ENCODE measurements at regions not wholly inside any gene's neighbourhood (a gene's known extent, or its start where the extent isn't known, plus 50 kb on each side); places are given as distances from the start of the nearest gene placed in this dataset.

- ATAC-seq, result no peak
- Mint-ChIP-seq H3K27ac (peak overlapping the region; percentile 75), H3K36me3 (ENCODE audit: low read depth) (no peaks in the 10 kb centered on the region), H3K4me3 (no peak overlapping the region), H3K27me3 (peaks cover 19% of the 10 kb centered on the region), H3K4me1 (peaks cover 16% of the 10 kb centered on the region)
- no peak for DNase-seq
- H3K9me3 ChIP-seq (ENCODE audit: control insufficient read depth, low read length, poor library complexity, severe bottlenecking), result peaks cover under 1% of the 10 kb centered on the region
Observed at GRCh38 chr2:239880396-239880795, 144.7 kb downstream of the NDUFA10 start.

GRCh38 chr2:239879423-239880084 is 145.6 kb downstream of the NDUFA10 start:
- Mint-ChIP-seq H3K27me3 (peaks cover 25% of the 10 kb centered on the region), H3K4me3 (no peak overlapping the region), H3K36me3 (ENCODE audit: low read depth) (no peaks in the 10 kb centered on the region), H3K27ac (peak overlapping the region; percentile 90), H3K4me1 (peaks cover 17% of the 10 kb centered on the region)
- DNase-seq (no peak), ATAC-seq (no peak)
- no peaks in the 10 kb centered on the region for H3K9me3 ChIP-seq (ENCODE audit: control insufficient read depth, low read length, poor library complexity, severe bottlenecking)

GRCh38 chr2:239878686-239879085 is 146.5 kb downstream of the NDUFA10 start:
- no peak for ATAC-seq
- Mint-ChIP-seq H3K27ac (no peak overlapping the region), H3K4me3 (no peak overlapping the region)

GRCh38 chr2:239876948-239877289 is 148.2 kb downstream of the NDUFA10 start:
- Mint-ChIP-seq H3K27me3 (peaks cover 34% of the 10 kb centered on the region), H3K36me3 (ENCODE audit: low read depth) (no peaks in the 10 kb centered on the region), H3K4me3 (no peak overlapping the region), H3K4me1 (peaks cover 19% of the 10 kb centered on the region), H3K27ac (no peak overlapping the region)
- no peaks in the 10 kb centered on the region for H3K9me3 ChIP-seq (ENCODE audit: control insufficient read depth, low read length, poor library complexity, severe bottlenecking)
- DNase-seq (no peak), ATAC-seq (no peak)

More at GRCh38 chr2:239878686-239879085, 146.5 kb downstream of the NDUFA10 start:
- H3K9me3 ChIP-seq (ENCODE audit: control insufficient read depth, low read length, poor library complexity, severe bottlenecking), result no peaks in the 10 kb centered on the region
- Mint-ChIP-seq H3K36me3 (ENCODE audit: low read depth) (no peaks in the 10 kb centered on the region), H3K27me3 (peaks cover 34% of the 10 kb centered on the region), H3K4me1 (peaks cover 24% of the 10 kb centered on the region)
- DNase-seq, result no peak

GRCh38 chr2:239876271-239876947 is 148.7 kb downstream of the NDUFA10 start:
- Mint-ChIP-seq H3K36me3 (ENCODE audit: low read depth) (no peaks in the 10 kb centered on the region), H3K27ac (no peak overlapping the region), H3K4me3 (no peak overlapping the region), H3K4me1 (peaks cover 15% of the 10 kb centered on the region), H3K27me3 (peaks cover 31% of the 10 kb centered on the region)
- DNase-seq (no peak), ATAC-seq (no peak)
- H3K9me3 ChIP-seq (ENCODE audit: control insufficient read depth, low read length, poor library complexity, severe bottlenecking), result no peaks in the 10 kb centered on the region

- H3K9me3 ChIP-seq (ENCODE audit: control insufficient read depth, low read length, poor library complexity, severe bottlenecking), result no peaks in the 10 kb centered on the region
- ATAC-seq (no peak), DNase-seq (no peak)
- Mint-ChIP-seq H3K27me3 (peaks cover 30% of the 10 kb centered on the region), H3K4me3 (no peak overlapping the region), H3K4me1 (peaks cover 13% of the 10 kb centered on the region), H3K36me3 (ENCODE audit: low read depth) (no peaks in the 10 kb centered on the region), H3K27ac (no peak overlapping the region)
Observed at GRCh38 chr2:239874636-239875356, 150.3 kb downstream of the NDUFA10 start.

DNA sequence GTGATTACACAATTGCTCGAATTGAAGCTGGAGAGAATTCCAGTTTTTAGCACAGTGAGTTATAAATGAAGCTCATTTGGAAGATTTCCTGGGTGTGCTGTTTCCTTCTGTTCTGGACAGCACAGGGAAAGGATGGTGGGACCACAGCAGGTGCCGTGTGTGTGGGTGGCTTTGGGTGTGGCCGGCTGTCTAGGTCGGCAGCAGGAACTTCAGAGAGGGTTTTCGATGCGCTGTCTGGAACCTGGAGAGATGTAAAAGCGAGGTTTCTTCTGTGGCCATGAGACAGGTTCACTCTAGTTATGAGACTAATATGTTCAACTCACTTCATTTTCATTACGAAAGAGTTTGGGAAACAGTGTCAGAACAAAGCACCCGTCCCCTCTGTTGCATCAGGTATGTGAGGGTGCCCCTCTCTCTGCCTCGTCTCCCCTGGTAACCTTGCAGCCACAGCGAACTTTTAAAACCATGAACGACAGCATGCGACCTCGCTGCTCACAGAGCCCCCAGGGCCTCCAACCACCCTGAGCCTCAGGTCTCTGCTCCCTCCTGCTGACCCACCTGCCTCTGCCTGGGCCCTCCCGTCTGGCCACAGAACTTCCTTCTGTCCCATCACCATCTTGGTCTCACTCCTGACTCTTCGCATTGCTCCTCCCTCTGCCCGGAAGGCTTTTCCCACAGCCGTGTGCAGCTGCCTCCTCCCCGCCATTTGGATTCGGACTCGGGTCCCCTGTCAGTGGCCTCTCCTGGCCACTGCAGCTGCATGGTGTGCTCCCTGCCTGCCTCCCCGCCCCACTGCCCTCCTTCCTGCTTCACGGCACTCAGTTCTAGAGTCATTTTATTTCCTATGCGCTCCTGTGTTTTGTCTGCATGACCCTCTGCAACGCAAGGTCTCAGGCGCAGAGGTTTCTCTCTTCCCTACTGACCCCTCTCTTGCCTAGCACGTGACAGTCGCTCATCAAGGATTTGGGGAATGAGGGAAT is 151.2 kb downstream of the NDUFA10 start:
- no peaks in the 10 kb centered on the region for H3K9me3 ChIP-seq (ENCODE audit: control insufficient read depth, low read length, poor library complexity, severe bottlenecking)
- Mint-ChIP-seq H3K4me3 (no peak overlapping the region), H3K27ac (no peak overlapping the region), H3K36me3 (ENCODE audit: low read depth) (no peaks in the 10 kb centered on the region), H3K27me3 (peaks cover 30% of the 10 kb centered on the region), H3K4me1 (peaks cover 13% of the 10 kb centered on the region)
- no peak for ATAC-seq
- no peak for DNase-seq

DNA sequence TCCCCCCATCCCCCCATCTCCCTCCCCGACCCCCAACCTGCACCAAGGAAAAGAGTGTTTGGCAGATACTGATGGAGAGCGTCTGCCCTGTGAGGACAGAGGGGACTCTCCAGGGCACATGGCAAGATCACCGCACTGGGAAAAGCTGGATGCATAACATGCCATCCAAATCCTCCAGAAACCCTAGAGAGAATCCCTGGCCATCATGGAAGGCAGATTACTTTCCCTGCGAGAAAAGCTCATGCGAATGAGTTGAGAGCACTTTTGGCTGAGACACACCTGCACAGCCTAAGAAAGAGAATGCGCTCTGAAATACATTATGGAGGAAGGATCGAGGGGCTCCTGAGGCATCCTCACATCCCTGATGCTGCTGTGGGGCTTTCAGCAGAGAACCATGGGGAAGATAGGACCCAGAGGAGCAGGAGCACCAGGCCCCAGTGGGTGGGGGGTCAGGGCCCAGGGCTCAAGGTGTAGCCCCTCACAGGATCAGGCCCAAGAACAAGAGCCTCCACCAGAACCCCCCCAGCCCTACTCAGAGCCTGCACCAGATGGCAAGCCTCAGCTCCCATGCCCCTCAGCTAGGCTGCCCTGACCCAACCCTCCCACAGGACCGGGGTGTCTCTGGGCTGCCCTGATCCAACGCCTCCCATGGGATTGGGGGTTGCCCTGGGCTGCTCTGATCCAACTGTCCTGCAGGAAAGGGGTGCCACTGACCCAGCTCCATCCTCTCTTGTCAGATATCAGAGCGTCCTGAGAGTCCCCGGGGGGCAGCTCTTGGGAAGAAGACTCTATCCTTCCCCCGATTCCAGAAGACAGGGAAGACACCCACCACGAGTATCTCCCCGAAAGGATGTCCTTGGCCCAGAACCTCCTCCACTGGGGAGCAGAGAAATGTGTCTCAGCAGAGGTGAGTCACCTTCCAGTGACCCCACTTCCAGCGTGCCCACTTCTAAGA is 153.4 kb downstream of the NDUFA10 start:
- no peak for ATAC-seq
- Mint-ChIP-seq H3K4me3 (no peak overlapping the region), H3K36me3 (ENCODE audit: low read depth) (no peaks in the 10 kb centered on the region), H3K27ac (no peak overlapping the region), H3K4me1 (peaks cover 11% of the 10 kb centered on the region), H3K27me3 (peaks cover 25% of the 10 kb centered on the region)
- DNase-seq, result no peak
- H3K9me3 ChIP-seq (ENCODE audit: control insufficient read depth, low read length, poor library complexity, severe bottlenecking), result no peaks in the 10 kb centered on the region

- H3K27me3 Mint-ChIP-seq, result peaks cover 19% of the 10 kb centered on the region
- H3K27ac Mint-ChIP-seq, result no peak overlapping the region
- H3K36me3 Mint-ChIP-seq (ENCODE audit: low read depth), result no peaks in the 10 kb centered on the region
- ATAC-seq (no peak), DNase-seq (no peak)
- H3K4me3 Mint-ChIP-seq, result no peak overlapping the region
- H3K9me3 ChIP-seq (ENCODE audit: control insufficient read depth, low read length, poor library complexity, severe bottlenecking), result no peaks in the 10 kb centered on the region
- H3K4me1 Mint-ChIP-seq, result peaks cover 7% of the 10 kb centered on the region
Observed at GRCh38 chr2:239870863-239871262, 154.3 kb downstream of the NDUFA10 start.

DNA sequence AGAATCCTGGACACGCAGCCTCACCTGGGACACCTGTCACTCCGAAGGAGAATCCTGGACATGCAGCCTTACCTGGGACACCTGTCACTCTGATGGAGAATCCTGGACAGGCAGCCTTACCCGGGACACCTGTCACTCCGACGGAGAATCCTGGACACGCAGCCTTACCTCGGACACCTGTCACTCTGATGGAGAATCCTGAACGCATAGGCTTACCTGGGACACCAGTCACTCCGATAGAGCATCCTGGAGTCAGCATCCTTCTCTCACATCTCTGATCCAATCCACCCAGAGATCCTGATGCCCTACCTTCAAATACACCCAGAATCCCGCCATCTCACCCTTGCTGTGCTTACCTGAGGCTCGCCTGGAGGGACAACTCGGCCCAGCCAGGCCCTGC is 154.9 kb downstream of the NDUFA10 start:
- no peak for DNase-seq
- peaks cover 15% of the 10 kb centered on the region for H3K27me3 Mint-ChIP-seq

GRCh38 chr2:239869272-239870155 is 155.6 kb downstream of the NDUFA10 start:
- H3K4me3 Mint-ChIP-seq, result no peak overlapping the region
- ATAC-seq (no peak), DNase-seq (no peak)
- no peaks in the 10 kb centered on the region for H3K36me3 Mint-ChIP-seq (ENCODE audit: low read depth)
- H3K9me3 ChIP-seq (ENCODE audit: control insufficient read depth, low read length, poor library complexity, severe bottlenecking), result no peaks in the 10 kb centered on the region
- H3K27ac Mint-ChIP-seq, result no peak overlapping the region
- peaks cover 6% of the 10 kb centered on the region for H3K4me1 Mint-ChIP-seq
- H3K27me3 Mint-ChIP-seq, result peaks cover 9% of the 10 kb centered on the region

More for the DNA sequence above, 154.9 kb downstream of the NDUFA10 start:
- Mint-ChIP-seq H3K4me3 (no peak overlapping the region), H3K36me3 (ENCODE audit: low read depth) (no peaks in the 10 kb centered on the region), H3K27ac (no peak overlapping the region), H3K4me1 (peaks cover 7% of the 10 kb centered on the region)
- no peaks in the 10 kb centered on the region for H3K9me3 ChIP-seq (ENCODE audit: control insufficient read depth, low read length, poor library complexity, severe bottlenecking)
- no peak for ATAC-seq

All from T-helper 17 cell (primary cell).